VCaP (cell line): ENCODE measurements at regions not wholly inside any gene's neighbourhood (a gene's known extent, or its start where the extent isn't known, plus 50 kb on each side); places are given as distances from the start of the nearest gene placed in this dataset.

Source experiments
- H3K27ac ChIP-seq: fragments of 450-650 bp; 2 replicates; pipeline ENCODE4 v1.5.1; 2017
- TF ChIP-seq, protein P1 (sequence below): fragments of 450-650 bp; conservative IDR thresholded peaks from 2 replicates; pipeline ENCODE4 v1.5.1; 2017; ENCODE audit warnings: mild to moderate bottlenecking, moderate library complexity

DNA sequence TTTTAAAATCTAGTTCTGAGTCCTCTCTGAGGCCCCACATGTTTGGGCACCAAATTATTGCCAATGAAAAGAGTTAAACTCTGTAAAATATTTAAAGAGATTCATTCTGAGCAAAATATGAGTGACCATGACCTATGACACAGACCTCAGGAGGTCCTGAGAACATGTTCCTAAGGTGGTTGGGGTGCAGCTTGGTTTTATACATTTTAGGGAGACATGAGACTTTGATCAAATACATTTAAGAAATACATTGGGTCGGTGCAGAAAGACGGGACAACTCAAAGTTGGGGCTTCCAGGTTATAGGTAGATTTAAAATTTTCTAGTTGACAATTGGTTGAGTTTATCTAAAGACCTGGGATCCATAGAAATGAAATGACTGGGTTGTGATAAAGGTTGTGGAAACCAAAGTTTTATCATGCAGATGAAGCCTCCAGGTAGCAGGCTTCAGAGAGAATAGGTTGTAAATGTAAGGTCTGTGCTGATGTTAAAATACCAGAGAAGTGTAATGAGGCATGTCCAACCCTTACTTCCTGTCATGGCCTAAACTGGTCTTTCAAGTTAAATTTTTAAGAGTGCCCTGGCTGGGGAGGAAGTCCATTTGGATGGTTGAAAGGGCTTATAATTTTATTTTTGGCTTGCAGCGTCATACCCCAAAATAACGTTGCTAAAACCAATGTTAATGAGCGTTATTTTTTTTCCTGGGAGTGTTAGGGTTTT lies 274.9 kb downstream of the NUF2 start:
- TF ChIP-seq, protein P1, sequence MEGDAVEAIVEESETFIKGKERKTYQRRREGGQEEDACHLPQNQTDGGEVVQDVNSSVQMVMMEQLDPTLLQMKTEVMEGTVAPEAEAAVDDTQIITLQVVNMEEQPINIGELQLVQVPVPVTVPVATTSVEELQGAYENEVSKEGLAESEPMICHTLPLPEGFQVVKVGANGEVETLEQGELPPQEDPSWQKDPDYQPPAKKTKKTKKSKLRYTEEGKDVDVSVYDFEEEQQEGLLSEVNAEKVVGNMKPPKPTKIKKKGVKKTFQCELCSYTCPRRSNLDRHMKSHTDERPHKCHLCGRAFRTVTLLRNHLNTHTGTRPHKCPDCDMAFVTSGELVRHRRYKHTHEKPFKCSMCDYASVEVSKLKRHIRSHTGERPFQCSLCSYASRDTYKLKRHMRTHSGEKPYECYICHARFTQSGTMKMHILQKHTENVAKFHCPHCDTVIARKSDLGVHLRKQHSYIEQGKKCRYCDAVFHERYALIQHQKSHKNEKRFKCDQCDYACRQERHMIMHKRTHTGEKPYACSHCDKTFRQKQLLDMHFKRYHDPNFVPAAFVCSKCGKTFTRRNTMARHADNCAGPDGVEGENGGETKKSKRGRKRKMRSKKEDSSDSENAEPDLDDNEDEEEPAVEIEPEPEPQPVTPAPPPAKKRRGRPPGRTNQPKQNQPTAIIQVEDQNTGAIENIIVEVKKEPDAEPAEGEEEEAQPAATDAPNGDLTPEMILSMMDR = no peak
- H3K27ac ChIP-seq = peak overlapping the region; percentile 92

DNA sequence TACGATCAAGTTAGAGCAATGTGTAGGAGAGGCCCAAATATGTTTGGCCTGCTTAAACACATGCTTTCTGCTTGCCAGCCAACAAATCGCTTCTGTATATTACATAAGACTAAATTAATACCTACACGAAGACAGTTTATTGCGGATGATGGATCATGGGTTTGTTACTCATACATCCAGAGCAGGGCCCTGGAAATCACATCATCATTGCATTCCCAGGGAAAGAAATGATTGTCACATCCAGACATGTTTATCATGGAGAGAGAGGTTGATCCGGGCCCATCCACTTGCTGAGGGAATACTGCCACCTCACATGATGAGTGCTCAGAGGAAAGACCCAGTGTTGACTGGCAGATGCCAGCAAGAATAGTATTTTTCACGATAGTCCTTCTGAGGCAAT lies 282.6 kb downstream of the NUF2 start:
- no peak overlapping the region for H3K27ac ChIP-seq
- TF ChIP-seq, protein P1 = no peak

DNA sequence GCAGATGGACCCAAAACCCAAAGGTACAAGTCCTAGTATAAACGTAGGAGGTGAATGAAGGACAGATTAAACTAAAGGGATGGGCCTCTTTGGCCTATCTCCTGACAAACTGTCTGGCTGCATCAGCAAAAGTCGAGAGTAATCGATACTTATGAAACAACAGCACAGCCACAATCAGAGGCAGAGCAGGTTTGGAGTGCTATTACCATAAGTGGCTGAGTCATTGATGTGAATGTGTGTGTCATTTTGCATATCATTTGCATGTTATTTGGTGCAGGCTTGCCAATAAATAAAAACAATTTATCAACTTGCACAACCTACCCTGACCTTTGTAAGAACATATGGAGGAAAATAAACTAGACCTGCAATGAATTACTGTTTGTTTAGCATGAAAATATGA lies 283.1 kb downstream of the NUF2 start:
- TF ChIP-seq, protein P1 = no peak

DNA sequence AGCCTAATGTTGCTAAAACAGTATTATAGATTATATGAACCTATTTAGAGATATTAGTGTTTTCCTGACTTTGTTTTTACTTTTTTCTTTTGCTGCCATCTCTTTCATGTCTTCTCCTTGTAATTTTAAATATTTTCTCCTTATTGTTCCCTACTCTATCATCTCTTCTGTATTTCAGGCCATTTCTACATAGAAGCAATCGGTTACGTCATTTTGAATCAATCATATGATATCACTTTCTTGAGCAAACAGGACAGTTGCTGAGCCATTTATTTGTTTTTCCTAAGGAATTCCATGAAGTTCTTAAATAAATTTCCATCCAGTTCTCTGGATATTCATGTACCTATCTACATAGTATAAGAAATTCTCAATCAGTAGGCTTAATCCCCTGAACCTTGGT lies 287.2 kb downstream of the NUF2 start:
- no peak overlapping the region for H3K27ac ChIP-seq
- TF ChIP-seq, protein P1 = no peak

More for the DNA sequence above, 283.1 kb downstream of the NUF2 start:
- no peak overlapping the region for H3K27ac ChIP-seq

DNA sequence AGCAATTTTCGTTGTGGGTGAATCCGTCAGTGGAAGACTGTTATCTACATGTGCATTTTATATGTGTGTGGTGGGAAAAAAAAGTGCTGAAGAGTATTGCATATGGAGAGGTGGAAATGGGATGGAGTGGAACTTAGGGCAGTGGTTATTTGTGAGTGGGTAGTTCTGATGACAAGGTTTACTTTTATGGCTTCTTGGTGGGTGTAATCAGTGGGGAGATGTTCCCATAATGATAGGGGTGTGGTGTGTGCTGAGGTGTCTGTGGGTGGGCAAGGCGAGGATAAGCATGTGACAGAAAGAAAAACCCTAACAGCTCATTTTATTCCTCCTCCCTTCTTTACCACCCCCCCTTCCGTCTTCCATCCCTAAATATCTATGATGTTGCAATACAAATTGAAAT lies 288.1 kb downstream of the NUF2 start:
- TF ChIP-seq, protein P1 = no peak

DNA sequence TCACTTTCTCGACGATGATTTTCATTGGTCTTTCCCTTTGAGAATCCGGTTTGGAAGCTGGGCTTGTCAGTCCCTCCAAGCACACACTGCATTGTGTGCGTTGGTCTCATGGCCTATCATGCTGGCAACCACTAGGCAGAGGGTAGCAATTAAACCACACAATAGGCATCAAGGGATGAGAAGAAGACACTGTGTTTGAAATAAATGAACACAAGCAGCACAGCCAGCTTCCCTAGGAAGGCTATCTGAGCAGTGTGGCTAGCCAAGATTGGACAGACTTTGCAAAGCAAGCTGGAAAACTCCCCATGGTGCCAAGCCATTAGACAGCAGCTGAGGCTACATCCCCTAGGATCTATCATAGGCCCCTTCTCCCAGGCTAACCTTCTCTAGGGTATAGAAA lies 288.7 kb downstream of the NUF2 start:
- TF ChIP-seq, protein P1 = no peak
- no peak overlapping the region for H3K27ac ChIP-seq

More for the DNA sequence above, 288.1 kb downstream of the NUF2 start:
- H3K27ac ChIP-seq = no peak overlapping the region

DNA sequence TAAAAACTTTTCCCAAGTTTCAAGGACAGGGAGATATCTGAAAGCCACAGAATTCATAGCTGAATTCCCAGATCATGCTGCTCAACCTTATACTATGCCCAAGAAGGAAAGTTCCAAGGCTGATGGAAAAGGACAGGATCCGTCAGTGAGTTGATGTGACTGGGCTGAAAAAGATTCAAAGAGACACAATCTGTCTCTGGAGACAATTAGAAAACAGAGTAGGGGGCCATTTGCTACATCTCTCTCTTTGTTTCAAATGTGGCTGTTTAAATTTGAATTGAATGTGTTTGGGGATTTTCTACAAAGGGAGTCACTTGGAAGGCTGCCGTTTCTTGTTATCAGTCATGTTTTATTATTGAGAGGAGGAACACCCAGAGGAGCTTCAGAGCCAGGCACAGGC lies 292.6 kb downstream of the NUF2 start:
- H3K27ac ChIP-seq = no peak overlapping the region
- TF ChIP-seq, protein P1 = no peak
